ENCODE measurements at regions not wholly inside any gene's neighbourhood (a gene's known extent, or its start where the extent isn't known, plus 50 kb on each side); places are given as distances from the start of the nearest gene placed in this dataset.

DNA sequence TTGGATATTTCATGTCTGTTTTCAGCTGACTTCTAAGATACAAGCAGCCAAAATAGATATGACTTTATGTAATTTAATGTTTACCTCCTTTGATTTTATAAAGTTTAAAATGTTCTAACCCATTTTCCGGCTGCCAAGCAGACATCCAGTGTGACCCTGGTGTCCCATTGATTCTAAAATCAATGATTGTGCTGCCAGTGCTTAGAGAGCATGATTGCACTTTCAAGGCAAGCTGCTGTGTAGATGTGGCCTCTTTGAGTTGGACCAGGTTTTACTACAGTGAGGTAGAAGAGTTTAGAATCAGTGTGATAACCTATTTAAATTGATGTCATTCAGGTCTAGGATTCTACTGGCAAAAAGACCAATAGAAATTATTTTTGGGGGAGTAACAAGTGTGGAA, 730.9 kb downstream of the STPG2 start:
- TF ChIP-seq CTCF (optimal IDR thresholded peaks at IDR 0.05 in 1 of 3, IDR thresholded peaks at IDR 0.05 in 1 of 3, conservative IDR thresholded peaks at IDR 0.05 in 1 of 3; ENCODE audit: extremely low read depth in 1 of 3, insufficient read depth in 2 of 3, low read length in 3 of 3) (no peak), EZH2 (IDR thresholded peaks at IDR 0.05; ENCODE audit: low read length) (no peak)

All from keratinocyte (primary cell).